Cardiac muscle cell (in vitro differentiated cells and primary cell): ENCODE measurements at regions not wholly inside any gene's neighbourhood (a gene's known extent, or its start where the extent isn't known, plus 50 kb on each side); places are given as distances from the start of the nearest gene placed in this dataset.
A peak's percentile ranks its signal among the peaks of the same experiment; 100 is the strongest.

Experiments used
- DNase-seq, 2 donors: peaks; one replicate each; pipeline versions ENCODE4 v3.0.0 to v3.0.0-alpha.2; 2010 to 2017; ENCODE audit warnings: low read depth in 1 of 2, low spot score in 1 of 2
- H3K27ac ChIP-seq: fragments of 200-600 bp; sonication (generic); 2 replicates; pipeline ENCODE4 v1.5.1; 2016
- H3K27me3 ChIP-seq: fragments of 200-600 bp; sonication (generic); 2 replicates; pipeline ENCODE4 v1.6.0; 2016; ENCODE audit warnings: control low read depth
- H3K36me3 ChIP-seq: fragments of 200-600 bp; sonication (generic); 2 replicates; pipeline ENCODE4 v1.5.1; 2016; ENCODE audit warnings: control low read depth
- H3K4me1 ChIP-seq: fragments of 200-600 bp; sonication (generic); 2 replicates; pipeline ENCODE4 v1.8.1; 2017; ENCODE audit warnings: low read depth, mild to moderate bottlenecking, mixed run types
- H3K4me3 ChIP-seq: fragments of 200-600 bp; sonication (generic); 2 replicates; pipeline ENCODE4 v1.5.1; 2016; ENCODE audit warnings: mild to moderate bottlenecking
- H3K9me3 ChIP-seq: fragments of 200-600 bp; sonication (generic); 2 replicates; pipeline ENCODE4 v1.5.1; 2017; ENCODE audit warnings: low read depth, mild to moderate bottlenecking, control low read depth
- CTCF ChIP-seq: IDR thresholded peaks from 2 replicates; pipeline ENCODE4 v1.5.1; 2012; ENCODE audit warnings: low read depth, mild to moderate bottlenecking, low read length

DNA sequence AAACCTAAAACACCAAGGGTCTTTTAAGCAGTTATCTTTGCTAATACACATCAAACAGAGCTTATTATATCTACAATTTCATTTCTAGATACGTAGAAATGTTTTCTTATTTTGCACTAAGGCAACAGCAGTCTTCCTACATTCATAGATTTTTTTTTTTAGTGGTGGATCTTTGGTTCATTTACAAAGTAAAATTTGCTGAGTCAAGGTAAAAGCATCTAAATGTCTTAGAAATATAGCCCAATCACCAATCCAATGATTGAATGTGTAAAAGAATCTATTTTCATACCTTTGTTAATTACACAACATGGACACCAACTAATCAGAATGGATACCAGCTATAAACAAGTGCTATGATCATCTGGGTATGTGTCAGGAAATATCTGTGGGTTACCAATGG is 272.2 kb upstream of the TMPO start:
- H3K36me3 ChIP-seq, result no peaks in the 10 kb centered on the region
- H3K27ac ChIP-seq, result no peak overlapping the region
- no peak for DNase-seq
- H3K27me3 ChIP-seq, result no peaks in the 10 kb centered on the region
- TF ChIP-seq CTCF, result no peak
- H3K4me1 ChIP-seq, result peaks cover 7% of the 10 kb centered on the region
- no peaks in the 10 kb centered on the region for H3K9me3 ChIP-seq
- no peak overlapping the region for H3K4me3 ChIP-seq

DNA sequence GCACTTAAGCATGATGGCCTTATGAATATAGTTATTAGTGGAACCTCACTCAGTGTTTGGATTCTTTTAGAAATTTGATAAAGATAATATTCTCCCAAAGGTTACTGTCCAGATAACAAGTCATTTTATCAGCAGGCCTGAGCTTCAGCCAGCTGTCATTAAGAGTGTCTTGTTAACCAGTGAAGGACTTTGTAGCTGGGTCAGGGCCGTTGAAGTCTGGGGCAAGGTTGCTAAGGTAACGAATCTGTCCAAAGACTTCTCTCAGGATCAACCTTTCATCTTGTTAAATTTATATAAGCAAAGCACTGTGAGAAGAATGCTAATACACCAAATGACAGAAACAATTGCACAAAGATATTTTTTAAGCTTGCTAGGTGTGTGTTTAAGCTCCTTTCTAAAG is 271.3 kb upstream of the TMPO start:
- no peaks in the 10 kb centered on the region for H3K36me3 ChIP-seq
- peak overlapping the region; percentile 52 for H3K27ac ChIP-seq
- no peak overlapping the region for H3K4me3 ChIP-seq
- H3K9me3 ChIP-seq, result no peaks in the 10 kb centered on the region
- H3K4me1 ChIP-seq, result peaks cover 7% of the 10 kb centered on the region
- peak in 1 of 2 donors; percentile 16 for DNase-seq
- TF ChIP-seq CTCF, result no peak
- H3K27me3 ChIP-seq, result no peaks in the 10 kb centered on the region

GRCh38 chr12:98253207-98254037 is 262.0 kb upstream of the TMPO start:
- DNase-seq, result no peak
- Histone ChIP-seq H3K27ac (no peak overlapping the region), H3K27me3 (no peaks in the 10 kb centered on the region), H3K4me1 (no peaks in the 10 kb centered on the region), H3K9me3 (no peaks in the 10 kb centered on the region), H3K4me3 (no peak overlapping the region), H3K36me3 (no peaks in the 10 kb centered on the region)
- TF ChIP-seq CTCF, result no peak

DNA sequence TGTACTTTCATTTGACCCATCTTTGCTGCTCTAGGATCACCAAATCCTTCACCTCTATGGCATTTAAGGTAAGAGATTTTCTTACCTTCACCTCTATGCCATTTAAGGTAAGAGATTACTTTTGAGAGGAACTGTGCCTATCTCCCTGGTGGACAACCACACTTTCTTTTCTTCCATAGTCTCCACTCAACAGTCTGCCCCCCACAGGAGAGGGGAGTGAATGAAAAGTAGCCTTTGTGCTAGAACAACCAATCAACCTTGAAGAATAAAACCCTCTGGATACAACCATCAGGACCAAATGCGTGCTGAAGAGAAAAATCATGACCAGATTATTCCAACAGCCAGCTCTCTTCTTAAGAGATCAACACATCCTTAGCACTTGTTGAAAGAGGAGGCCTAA is 258.6 kb upstream of the TMPO start:
- no peak overlapping the region for H3K27ac ChIP-seq
- no peaks in the 10 kb centered on the region for H3K9me3 ChIP-seq
- H3K4me3 ChIP-seq, result no peak overlapping the region
- no peaks in the 10 kb centered on the region for H3K27me3 ChIP-seq
- TF ChIP-seq CTCF, result no peak
- no peak for DNase-seq
- no peaks in the 10 kb centered on the region for H3K36me3 ChIP-seq
- no peaks in the 10 kb centered on the region for H3K4me1 ChIP-seq

- Histone ChIP-seq H3K4me3 (no peak overlapping the region), H3K27ac (no peak overlapping the region), H3K9me3 (no peaks in the 10 kb centered on the region), H3K27me3 (no peaks in the 10 kb centered on the region), H3K4me1 (no peaks in the 10 kb centered on the region), H3K36me3 (no peaks in the 10 kb centered on the region)
- no peak for DNase-seq
- no peak for TF ChIP-seq CTCF
Observed at GRCh38 chr12:98259693-98260092, 255.7 kb upstream of the TMPO start.
